ENCODE measurements at regions not wholly inside any gene's neighbourhood (a gene's known extent, or its start where the extent isn't known, plus 50 kb on each side); places are given as distances from the start of the nearest gene placed in this dataset.

- no peak for DNase-seq
These were observed 114.1 kb upstream of the CHL1 start for GRCh38 chr3:82508-82907.

GRCh38 chr3:83096-83495, 113.5 kb upstream of the CHL1 start:
- no peak for DNase-seq

GRCh38 chr3:85180-85579, 111.4 kb upstream of the CHL1 start:
- DNase-seq, result no peak

GRCh38 chr3:88267-88666, 108.3 kb upstream of the CHL1 start:
- no peak for DNase-seq

GRCh38 chr3:93746-94145, 102.8 kb upstream of the CHL1 start:
- no peak for DNase-seq

- DNase-seq, result no peak
These were observed 100.3 kb upstream of the CHL1 start for GRCh38 chr3:96259-96658.

- DNase-seq, result no peak
These were observed 98.9 kb upstream of the CHL1 start for GRCh38 chr3:97417-98258.

GRCh38 chr3:98259-98654, 98.3 kb upstream of the CHL1 start:
- DNase-seq, result no peak

GRCh38 chr3:99506-99905, 97.1 kb upstream of the CHL1 start:
- DNase-seq, result peak; percentile 34

GRCh38 chr3:102484-102883, 94.1 kb upstream of the CHL1 start:
- no peak for DNase-seq

GRCh38 chr3:103991-104390, 92.6 kb upstream of the CHL1 start:
- DNase-seq, result no peak

- DNase-seq, result no peak
These were observed 91.0 kb upstream of the CHL1 start for GRCh38 chr3:105585-105984.

- no peak for DNase-seq
These were observed 89.9 kb upstream of the CHL1 start for GRCh38 chr3:106619-107018.

GRCh38 chr3:111143-112069, 85.2 kb upstream of the CHL1 start:
- peak; percentile 81 for DNase-seq

GRCh38 chr3:112773-113172, 83.8 kb upstream of the CHL1 start:
- no peak for DNase-seq

GRCh38 chr3:118666-119065, 77.9 kb upstream of the CHL1 start:
- DNase-seq, result no peak

- no peak for DNase-seq
These were observed 73.2 kb upstream of the CHL1 start for GRCh38 chr3:123341-123740.

GRCh38 chr3:124557-125179, 71.9 kb upstream of the CHL1 start:
- DNase-seq, result no peak

GRCh38 chr3:128515-129172, 67.9 kb upstream of the CHL1 start:
- DNase-seq, result no peak

- no peak for DNase-seq
These were observed 65.2 kb upstream of the CHL1 start for GRCh38 chr3:131151-131888.

- DNase-seq, result no peak
These were observed 64.2 kb upstream of the CHL1 start for GRCh38 chr3:132378-132777.

- no peak for DNase-seq
These were observed 63.7 kb upstream of the CHL1 start for GRCh38 chr3:132904-133303.

Measured in NCI-H1048 (cell line).